GM18520 (cell line): ENCODE measurements at regions not wholly inside any gene's neighbourhood (a gene's known extent, or its start where the extent isn't known, plus 50 kb on each side); places are given as distances from the start of the nearest gene placed in this dataset.
"Not testable (repeated sequence)": the region's sequence is repeated elsewhere in the genome, so short reads cannot be mapped to it uniquely, and the experiment has no call there.

ENCODE experiments used
- ATAC-seq: cut with Tn5 transposase; IDR thresholded peaks from one replicate; pipeline ENCODE4 v1.9.1; 2021; ENCODE audit not compliant: unreplicated experiment

DNA sequence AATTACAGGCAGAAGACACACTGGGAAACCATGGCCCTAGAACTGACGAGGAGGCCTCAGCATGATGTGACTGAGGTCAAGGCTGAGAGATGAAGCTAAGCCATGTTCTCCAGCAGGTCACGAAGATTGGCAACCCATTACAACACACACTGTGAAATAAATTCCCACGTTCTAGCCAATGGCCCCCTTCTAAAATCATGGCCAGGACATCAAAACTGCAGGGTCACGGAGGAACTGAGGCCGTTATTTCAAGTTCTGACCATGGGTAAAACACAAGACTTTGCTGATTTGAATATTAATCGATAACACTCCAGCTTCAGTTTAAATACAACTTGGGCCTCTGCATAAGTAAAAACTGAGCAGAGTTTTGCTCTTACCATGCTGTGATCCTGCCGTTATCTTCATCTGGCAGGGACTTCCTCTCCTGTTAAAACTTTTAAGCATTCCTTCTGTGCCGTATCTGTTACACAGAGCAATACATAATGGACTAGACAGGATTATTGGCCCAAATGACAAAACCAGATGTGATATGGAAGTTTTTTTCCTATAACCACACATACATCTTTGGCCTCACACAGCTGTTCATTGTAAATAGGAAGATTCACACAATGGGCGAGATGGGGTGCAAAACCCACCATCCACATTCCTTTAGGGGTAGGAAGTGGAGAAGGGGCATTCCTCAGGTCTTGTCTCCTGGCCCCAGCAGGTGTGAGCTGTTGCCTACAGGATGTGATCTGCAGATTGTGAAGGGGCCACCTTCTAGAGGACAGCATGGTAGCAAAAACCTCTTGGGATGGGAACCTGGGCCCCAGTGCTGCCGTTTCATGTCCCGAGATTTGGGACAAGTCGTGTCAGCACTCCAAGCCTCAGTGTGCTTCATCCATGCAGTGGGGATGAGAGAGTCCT lies 207.4 kb downstream of the OPA1 start:
- no peak for ATAC-seq

DNA sequence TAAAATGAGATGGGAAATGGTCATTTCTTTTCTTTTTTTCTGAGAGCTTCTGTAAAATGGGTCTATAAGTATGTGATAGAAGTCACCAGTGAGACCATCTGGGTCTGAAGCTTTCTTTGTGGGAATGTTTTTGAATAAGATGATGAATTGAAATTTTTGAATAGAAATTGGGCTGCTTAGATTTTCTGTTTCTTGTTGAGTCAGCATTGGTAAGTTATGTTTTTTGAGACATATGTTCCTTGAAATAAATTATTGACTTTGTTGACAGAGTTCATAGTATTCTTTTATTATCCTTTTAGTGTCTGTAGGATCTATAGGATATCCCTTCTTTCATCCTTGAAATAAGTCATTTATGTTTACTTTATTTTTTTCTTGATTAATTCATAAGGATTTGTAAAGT lies 208.1 kb downstream of the OPA1 start:
- no peak for ATAC-seq

DNA sequence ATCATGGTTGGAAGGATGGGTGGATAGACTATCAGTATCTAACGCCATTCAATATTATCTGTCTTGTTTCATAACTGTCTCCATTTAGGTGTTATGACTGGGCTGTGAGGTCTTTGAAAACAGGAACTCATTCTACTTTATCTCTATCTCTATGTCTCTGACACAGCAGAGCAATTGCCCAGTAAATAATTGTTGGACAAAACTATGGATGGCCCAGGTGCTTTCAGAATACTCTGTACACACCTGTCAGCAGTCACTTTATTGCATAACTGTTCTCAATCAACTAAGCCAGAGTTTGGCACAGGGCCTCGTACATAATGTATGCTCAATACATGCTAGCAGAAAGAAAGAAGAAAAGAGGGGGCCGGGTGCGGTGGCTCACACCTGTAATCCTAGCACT lies 210.3 kb downstream of the OPA1 start:
- ATAC-seq = no peak

DNA sequence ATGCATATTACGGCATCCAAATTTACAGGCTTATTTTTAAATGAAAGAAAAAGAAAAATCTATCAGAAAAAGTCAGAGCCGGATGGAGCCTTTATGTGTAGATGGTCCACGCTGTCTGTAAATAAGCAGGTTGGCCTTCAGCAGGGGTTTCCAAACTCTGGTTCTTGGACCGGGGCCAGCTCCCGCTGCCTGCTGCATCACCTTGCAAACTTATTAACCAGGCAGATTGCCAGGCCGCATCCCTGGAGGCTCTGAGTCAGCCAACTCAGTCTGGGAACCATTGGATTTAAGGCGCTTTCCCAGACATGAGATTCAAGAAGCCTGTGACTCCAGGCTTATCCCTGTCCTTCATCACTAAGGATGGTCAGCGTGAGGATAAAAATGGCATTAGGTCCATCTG lies 212.4 kb downstream of the OPA1 start:
- no peak for ATAC-seq

DNA sequence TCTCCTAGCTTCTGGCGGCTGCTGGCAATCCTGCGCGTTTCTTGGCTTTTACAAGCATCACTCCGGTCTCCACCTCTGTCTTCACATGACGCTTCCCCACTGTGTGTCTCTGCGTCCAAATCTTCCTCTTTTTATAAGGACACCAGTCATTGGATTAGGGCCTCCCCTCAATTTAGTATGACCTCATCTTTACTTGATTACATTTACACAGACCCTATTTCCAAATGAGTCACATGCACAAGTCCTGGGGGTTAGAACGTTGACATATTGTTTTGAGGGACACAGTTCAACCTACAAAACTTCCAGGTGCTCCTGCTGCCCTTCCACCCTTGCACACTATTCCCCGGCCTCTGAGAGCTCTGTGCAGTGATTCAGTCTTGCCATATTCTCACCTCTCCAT lies 215.3 kb downstream of the OPA1 start:
- ATAC-seq = no peak

DNA sequence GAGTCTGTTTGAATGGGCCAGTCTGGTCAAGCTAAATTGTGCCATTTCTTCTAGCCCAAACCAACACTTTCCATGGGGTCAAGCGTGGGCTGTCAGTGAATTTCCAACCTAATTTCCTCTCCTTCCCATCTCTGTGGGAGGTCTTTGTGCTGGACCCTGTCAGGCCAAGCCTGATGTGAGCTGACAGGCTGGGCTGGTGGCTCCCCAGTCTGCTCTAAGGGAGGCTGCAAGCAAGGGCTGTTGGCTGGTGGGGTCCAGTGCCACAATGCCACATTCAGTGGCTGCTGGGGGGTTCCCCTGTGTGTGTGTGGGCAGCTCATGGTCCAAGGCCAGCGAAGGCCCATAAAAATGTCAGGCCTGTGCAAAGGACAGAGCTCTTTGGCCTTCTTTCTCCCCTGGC lies 216.1 kb downstream of the OPA1 start:
- no peak for ATAC-seq

DNA sequence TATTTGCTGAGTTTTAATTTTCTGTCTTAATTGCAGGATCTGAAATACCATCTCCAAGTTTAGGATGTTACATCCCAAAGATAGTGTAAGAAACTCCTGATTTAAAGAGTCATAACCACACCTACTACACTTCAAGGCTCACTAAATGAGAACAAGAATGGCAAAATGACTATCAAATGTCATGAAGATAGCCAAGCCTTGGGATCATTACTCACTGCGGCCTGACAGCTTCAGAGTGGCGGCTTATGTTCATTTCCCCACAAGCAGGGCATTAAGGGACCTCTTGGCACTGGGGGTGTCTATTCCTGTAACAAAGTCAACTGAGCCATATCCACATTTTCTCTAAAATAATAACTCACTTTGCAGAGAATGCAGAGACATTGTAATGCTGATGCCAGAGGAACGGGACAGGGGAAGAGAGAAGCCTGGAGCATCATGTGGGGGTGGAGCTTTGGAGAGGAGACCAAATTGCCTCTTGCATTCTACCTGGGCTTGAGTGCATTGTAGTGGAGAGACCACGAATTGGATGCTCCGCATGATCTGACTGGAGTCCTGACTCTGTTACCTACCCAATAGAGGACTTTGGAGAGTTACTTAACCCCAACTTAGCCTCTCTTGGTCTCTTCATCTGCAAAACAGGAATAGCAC lies 219.2 kb downstream of the OPA1 start:
- no peak for ATAC-seq

DNA sequence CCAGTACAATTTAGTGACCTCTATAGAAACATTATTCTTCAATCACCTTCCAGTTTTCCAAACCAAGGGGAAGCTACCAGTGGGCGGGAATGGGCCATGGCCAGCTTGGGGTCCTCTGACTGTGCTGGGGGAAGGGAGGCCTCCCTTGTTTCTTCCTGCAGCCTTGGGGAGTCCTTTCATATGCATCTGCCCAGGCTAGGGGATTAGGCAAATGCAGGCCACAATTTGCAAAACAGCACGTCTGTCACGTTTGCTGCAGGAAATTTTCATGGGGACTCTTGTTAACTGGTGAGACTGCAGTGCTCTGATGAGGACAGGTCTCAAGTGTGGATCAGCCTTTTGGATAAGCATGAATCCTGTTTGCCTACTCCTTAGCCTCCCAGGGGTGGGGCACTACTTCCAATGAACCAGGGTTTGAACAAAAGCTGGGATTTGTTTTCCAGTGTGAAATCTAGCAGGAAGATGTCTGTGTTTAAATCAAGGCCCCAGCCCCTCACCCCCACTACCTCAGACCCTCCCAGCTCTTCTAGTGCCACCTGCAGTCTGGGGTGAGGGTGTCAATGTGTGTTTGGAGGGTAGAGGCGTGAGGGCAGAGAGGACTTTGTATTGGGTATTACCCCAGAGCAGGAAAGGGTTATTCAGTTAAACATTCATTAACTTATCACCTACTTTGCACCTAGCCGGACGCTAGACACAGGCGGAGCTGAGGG lies 219.9 kb downstream of the OPA1 start:
- ATAC-seq = no peak

DNA sequence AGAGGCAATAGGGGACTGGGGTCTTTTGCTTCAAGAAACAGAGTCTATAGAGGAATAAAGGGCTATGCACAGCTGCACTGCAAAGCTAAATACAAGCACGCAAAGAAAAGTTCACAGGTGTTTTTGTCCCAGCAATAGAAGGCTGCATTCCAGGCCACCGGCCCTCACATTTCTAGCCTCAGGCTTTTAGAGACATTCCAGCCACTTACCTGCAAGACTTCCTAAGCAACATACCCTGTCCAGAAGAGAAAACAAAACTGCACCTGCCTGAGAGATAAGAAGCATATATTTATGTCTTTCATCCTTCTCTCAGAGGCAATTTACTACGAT lies 220.5 kb downstream of the OPA1 start:
- ATAC-seq = no peak

DNA sequence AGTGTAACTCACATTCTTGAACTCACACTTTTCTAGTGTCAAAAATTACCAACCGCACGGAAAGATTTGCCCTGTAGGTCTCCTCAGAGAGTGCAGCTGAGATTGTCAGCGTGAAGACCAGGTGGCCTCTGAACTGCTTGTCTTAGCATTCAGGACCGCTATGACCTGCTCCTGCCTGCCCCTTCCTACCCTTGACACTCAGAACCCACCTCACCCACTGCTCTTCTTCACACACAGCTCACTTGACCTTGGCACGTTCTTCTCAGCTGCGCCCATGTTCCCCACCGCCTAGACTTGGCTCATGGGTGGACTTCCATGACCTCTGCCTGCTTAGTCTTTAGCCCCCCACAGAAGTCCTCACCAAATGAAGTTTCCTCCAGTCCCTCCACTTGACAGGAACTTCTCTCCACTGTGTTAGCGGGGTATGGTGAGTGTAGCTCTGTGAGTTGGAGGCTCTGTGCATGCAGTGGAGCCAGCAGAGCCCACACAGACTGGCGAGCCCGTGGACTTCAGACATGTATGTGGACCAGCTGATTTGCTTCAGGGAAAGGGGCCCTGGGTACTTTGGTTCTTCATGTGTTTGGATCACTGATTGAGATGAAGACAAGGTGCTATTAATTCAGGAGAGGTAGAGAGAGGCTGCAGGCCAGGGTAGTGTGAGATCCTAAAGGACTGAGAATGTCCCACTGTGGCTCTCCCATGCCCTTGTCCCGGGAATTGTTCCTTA lies 221.3 kb downstream of the OPA1 start:
- ATAC-seq = no peak

DNA sequence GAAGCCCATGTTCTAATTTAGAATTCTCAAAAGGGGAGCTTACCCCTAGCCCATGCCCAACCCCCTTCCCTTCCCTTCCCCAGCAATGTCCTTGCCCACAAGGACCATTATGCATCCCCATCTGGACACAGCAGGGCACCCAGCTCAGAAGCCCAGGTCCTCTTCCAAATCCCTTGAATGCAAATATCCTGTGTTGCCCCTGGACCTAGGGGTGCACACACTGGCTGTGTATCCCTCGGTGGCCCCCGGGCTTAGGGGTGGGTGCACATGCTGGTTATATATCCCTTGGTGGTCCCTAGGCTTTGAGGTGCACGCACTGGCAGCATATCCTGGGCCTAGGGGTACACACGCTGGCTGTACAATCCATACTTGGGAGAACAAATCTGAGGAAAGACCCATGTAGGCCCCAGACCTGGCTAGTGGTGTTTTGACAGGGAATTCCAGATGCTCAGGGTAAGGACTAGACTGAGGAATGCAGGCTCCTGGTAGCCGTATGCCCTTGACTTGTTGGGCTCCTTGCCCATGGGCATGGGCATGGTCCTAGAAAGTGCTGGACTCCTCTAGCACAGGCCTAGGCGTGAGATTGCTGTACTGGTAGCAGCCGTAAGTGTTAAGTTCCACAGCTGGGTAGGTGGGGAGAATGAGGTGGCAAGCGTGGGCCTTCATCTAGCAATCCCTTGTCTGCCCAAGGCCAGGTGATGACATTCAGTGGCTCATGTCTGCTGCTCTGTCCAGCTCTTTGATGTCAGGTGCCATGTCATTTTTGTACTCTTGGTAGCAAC lies 222.4 kb downstream of the OPA1 start:
- no peak for ATAC-seq

DNA sequence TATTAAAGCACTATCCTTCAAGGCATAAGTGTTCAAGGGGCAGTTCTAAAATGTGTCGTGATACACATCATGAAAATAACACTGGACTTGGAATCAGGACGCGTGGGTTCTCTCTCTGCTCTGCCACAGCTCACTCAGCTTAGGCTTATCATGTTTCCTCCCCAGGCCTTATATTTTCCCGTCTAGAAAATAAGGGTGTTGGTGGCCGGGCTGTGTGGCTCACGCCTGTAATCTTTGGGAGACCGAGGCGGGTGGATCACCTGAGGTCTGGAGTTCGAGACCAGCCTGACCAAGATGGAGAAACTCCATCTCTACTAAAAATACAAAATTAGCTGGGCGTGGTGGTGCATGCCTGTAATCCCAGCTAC lies 223.0 kb downstream of the OPA1 start:
- ATAC-seq = no peak

DNA sequence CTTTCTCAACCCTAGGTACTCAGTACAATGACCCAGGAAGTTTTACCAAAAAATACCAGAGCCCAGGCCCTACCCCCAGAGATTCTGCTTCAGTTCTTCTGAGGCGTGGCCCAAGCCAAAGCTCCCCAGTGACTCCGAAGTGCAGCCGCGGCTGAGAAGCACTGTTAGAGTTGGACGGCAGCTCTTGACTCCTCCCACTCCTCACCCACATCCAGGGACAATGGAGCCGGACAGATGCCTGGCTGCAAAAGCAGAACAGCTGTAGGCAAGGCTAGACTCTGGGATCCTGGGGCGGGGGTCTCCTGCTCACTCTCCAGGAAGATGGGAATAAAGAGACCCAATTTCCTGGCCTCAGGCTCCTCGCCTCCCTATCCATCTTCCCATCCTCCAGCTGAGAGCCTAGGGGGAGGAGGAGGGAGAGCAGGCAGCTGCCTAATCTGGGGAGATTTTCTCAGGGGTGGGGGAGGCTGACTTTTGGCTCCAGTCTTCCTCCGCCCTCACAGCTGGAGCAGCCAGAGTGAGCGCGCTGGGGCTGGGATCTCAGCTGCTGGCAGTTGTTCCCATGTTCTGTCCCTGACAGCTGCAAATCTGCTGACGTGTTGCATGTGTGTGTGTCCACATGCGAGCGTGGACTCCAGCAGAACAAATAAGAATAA lies 223.8 kb downstream of the OPA1 start:
- no peak for ATAC-seq

DNA sequence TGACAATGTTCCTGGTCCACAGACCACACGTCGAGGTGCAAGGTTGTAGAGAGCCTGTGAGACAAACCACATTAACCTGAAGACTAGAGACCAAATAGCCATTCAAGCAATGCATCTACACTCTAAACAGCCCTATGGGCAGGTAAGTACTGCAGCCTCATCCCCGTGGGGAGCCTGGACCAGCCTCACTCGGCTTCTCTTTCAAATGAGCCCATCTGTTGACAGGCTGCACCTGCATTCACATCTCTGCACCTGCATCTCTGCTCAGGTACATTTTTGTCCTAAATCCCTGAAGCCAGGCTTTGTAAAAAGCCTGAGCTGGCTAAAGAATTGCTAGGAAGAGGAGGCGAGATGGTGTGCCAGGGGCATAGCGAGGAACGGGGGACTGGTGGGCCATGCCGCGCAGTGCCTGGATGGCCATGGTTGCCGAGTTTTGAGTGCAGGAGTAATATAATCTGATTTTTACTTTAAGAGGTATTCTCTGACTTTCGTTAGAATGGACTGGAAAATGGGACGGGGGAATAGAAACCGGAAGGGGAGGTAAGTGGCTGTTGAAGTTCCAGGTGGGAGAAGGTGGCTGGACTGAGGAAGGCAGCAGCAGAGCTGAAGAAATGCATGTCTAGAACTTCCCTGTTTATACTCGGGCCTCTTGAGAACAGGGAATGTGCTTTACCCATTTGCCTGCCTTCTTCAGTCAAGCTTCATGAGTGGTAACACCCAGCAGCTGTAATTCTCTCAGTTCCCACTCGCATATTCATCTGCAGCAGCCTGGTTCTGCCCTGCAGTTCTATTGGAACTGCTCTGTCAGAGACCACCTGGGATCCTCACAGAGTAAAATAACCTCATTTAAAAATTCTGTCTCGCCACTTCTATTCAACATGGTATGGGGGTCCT lies 226.4 kb downstream of the OPA1 start:
- ATAC-seq = no peak

DNA sequence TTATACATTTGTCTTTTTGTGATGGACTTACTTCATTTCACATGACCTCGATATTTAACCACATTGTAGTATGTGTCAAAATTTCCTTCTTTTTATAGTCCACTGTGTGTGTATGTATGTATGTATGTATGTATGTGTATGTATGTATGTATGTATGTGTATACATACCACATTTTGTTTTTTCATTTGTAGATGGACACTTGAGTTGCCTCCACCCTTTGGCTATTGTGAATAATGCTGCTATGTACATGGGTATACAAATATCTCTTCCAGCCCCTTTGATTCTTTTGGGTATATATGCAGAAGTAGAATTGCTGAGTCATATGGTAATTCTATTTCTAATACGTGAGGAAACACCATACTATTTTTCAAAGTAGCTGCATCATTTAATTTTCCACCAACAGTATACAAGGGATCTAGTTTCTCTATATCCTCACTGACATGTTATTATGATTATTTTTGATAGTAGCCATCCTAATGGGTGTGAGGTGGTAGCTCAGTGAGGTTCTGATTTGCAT lies 228.2 kb downstream of the OPA1 start:
- ATAC-seq = no peak

DNA sequence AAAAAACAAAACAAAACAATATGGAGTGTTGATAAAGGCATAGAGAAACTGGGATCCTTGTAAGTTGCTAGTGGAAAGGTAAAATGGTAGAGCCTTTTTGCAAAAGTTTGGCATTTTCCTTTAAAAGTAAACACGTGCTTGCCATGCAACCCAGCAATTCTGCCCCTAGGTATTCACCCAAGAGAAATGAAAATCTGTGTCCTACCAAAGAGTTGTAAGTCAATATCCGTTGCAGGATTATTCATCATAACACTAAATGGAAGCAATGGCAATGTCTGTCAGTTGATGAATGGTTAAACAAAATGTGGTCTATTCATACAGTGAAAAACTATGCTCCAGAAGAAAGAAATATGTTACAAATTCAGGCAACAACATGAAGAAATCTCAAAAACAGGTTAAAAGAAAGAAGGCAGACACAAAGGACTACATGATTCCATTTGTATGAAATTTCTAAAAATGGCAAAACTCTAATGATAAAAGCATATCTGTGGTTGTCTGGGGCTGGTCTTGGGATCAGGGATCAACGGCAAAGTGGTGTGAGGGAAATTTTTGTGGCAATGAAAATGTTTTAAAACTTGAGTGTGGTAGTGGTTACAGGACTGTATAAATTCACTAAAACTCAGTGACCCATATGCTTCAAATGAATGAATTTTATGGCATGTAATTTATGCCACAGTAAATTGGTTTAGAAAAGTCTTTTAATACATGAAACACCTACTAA lies 229.6 kb downstream of the OPA1 start:
- ATAC-seq = no peak

DNA sequence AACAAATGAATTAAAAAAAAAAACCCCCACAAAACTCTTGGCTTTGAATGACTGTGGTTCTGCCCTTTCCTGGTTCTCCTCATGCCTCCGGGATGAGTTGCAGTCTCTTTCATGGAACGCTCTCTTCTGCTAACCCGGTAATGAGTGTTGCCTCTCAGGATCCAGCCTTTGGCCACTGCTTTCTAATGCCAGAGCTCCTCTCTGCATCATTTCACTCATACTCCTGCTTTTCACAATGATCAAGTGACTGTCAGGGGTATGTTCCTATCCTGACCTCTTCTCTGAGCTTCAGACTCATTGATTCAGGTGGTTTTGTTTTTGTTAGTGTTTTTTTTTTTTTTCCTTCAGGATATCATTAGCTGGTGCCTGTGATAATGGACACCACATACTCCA lies 230.2 kb downstream of the OPA1 start:
- ATAC-seq = not testable (repeated sequence)

DNA sequence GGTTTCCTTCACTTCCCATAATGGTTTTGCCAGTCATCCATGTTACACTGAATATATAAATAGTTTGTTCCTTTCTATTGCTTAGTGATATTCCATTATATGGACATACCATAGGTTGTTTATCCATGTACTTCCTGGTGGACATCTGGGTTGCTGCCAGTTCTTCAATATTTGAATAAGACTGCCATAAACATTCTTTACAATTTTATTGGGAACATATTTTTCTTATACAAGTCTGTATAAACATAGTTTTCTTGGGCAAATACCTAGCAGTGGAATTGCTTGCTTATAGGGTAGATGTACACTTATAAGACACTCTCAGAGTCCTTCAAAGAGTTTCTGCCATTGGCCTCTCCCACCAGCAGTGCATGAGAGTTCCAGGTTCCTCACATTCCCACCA lies 231.4 kb downstream of the OPA1 start:
- ATAC-seq = no peak
